NCI-H2227 (cell line): ENCODE measurements at regions not wholly inside any gene's neighbourhood (a gene's known extent, or its start where the extent isn't known, plus 50 kb on each side); places are given as distances from the start of the nearest gene placed in this dataset.

ENCODE experiments used
- DNase-seq: peaks from one replicate; lab custom pipeline; 2025; ENCODE audit not compliant: unreplicated experiment; lab: John Stamatoyannopoulos, UW

GRCh38 chrX:45894864-45895645 is 650.2 kb downstream of the ZNF674 start:
- DNase-seq = no peak

GRCh38 chrX:45889471-45889870 is 655.8 kb downstream of the ZNF674 start:
- no peak for DNase-seq

- no peak for DNase-seq
Observed at GRCh38 chrX:45888518-45888917, 656.7 kb downstream of the ZNF674 start.

GRCh38 chrX:45885931-45886330 is 659.3 kb downstream of the ZNF674 start:
- DNase-seq = no peak

- no peak for DNase-seq
Observed at GRCh38 chrX:45879512-45879911, 665.7 kb downstream of the ZNF674 start.

- no peak for DNase-seq
Observed at GRCh38 chrX:45876206-45876605, 669.0 kb downstream of the ZNF674 start.

- no peak for DNase-seq
Observed at GRCh38 chrX:45873781-45874180, 671.4 kb downstream of the ZNF674 start.

- DNase-seq = no peak
Observed at GRCh38 chrX:45872480-45872879, 671.8 kb upstream of the DIPK2B start.

GRCh38 chrX:45868425-45868824 is 667.7 kb upstream of the DIPK2B start:
- DNase-seq = no peak

GRCh38 chrX:45862801-45863200 is 662.1 kb upstream of the DIPK2B start:
- DNase-seq = no peak

- no peak for DNase-seq
Observed at GRCh38 chrX:45860450-45860849, 659.8 kb upstream of the DIPK2B start.

- no peak for DNase-seq
Observed at GRCh38 chrX:45859407-45859806, 658.7 kb upstream of the DIPK2B start.

- DNase-seq = no peak
Observed at GRCh38 chrX:45852884-45853283, 652.2 kb upstream of the DIPK2B start.

- peak; percentile 11 for DNase-seq
Observed at GRCh38 chrX:45851434-45851991, 650.8 kb upstream of the DIPK2B start.

GRCh38 chrX:45850775-45851433 is 650.2 kb upstream of the DIPK2B start:
- DNase-seq = no peak

GRCh38 chrX:45850197-45850774 is 649.6 kb upstream of the DIPK2B start:
- no peak for DNase-seq

- peak; percentile 7 for DNase-seq
Observed at GRCh38 chrX:45849261-45849862, 648.7 kb upstream of the DIPK2B start.

GRCh38 chrX:45847961-45848360 is 647.3 kb upstream of the DIPK2B start:
- DNase-seq = no peak

GRCh38 chrX:45846328-45846727 is 645.7 kb upstream of the DIPK2B start:
- DNase-seq = no peak

- DNase-seq = no peak
Observed at GRCh38 chrX:45845142-45845541, 644.5 kb upstream of the DIPK2B start.

GRCh38 chrX:45843518-45843917 is 642.8 kb upstream of the DIPK2B start:
- DNase-seq = no peak

- no peak for DNase-seq
Observed at GRCh38 chrX:45842926-45843315, 642.2 kb upstream of the DIPK2B start.
